Uterus (tissue), 3 donors: ENCODE measurements at regions not wholly inside any gene's neighbourhood (a gene's known extent, or its start where the extent isn't known, plus 50 kb on each side); places are given as distances from the start of the nearest gene placed in this dataset.

Experiments used
- DNase-seq, 2 donors: peaks; one replicate each; pipeline ENCODE4 v3.0.0-alpha.2; 2019 to 2020
- H3K27ac ChIP-seq, 2 donors: fragments of 200-600 bp; sonication (generic); 1 replicate in 1 of 2; 2 replicates in 1 of 2; pipeline ENCODE4 v1.5.1; 2016 to 2018
- H3K27me3 ChIP-seq, 2 donors: fragments of 200-600 bp; sonication (generic); one replicate each; pipeline ENCODE4 v1.5.1; 2018 to 2019; ENCODE audit warnings: control low read depth in 1 of 2
- H3K36me3 ChIP-seq, 2 donors: fragments of 200-600 bp; sonication (generic); one replicate each; pipeline ENCODE4 v1.5.1; 2019; ENCODE audit warnings: control low read depth in 1 of 2
- H3K4me1 ChIP-seq, 2 donors: fragments of 200-600 bp; sonication (generic); one replicate each; pipeline ENCODE4 v1.5.1; 2018 to 2019; ENCODE audit warnings: control low read depth in 1 of 2
- H3K4me3 ChIP-seq, 2 donors: fragments of 200-600 bp; sonication (generic); 1 replicate in 1 of 2; 2 replicates in 1 of 2; pipeline ENCODE4 v1.5.1; 2018 to 2019; ENCODE audit warnings: mild to moderate bottlenecking in 1 of 2
- H3K9me3 ChIP-seq, 2 donors: fragments of 200-600 bp; sonication (generic); one replicate each; pipeline ENCODE4 v1.5.1; 2019; ENCODE audit warnings: control low read depth in 1 of 2
- POLR2A ChIP-seq, 2 donors: fragments of 450-650 bp; IDR thresholded peaks; one replicate each; pipeline ENCODE4 v1.6.1; 2016; ENCODE audit warnings: antibody characterized with exemption in 2 of 2, mild to moderate bottlenecking in 1 of 2, moderate library complexity in 1 of 2
- intact Hi-C: fragments of 100-400 bp; cut with DNase I; formaldehyde crosslinking; loops from one replicate; pipeline ENCODE4 v1.15.1; 2023; ENCODE audit warnings: low total_unique reads
- TF ChIP-seq, protein P1 (sequence below), 4 experiments: fragments of 200-600 bp in 2 of 4; fragments of 450-650 bp in 2 of 4; sonication (generic) in 2 of 4; IDR thresholded peaks; one replicate each; pipeline ENCODE4 v1.5.1; 2016 to 2019; ENCODE audit warnings: antibody characterized with exemption in 4 of 4, mild to moderate bottlenecking in 2 of 4, moderate library complexity in 1 of 4
- donor health status: DM: yes; HTN: yes; CAD: no.

DNA sequence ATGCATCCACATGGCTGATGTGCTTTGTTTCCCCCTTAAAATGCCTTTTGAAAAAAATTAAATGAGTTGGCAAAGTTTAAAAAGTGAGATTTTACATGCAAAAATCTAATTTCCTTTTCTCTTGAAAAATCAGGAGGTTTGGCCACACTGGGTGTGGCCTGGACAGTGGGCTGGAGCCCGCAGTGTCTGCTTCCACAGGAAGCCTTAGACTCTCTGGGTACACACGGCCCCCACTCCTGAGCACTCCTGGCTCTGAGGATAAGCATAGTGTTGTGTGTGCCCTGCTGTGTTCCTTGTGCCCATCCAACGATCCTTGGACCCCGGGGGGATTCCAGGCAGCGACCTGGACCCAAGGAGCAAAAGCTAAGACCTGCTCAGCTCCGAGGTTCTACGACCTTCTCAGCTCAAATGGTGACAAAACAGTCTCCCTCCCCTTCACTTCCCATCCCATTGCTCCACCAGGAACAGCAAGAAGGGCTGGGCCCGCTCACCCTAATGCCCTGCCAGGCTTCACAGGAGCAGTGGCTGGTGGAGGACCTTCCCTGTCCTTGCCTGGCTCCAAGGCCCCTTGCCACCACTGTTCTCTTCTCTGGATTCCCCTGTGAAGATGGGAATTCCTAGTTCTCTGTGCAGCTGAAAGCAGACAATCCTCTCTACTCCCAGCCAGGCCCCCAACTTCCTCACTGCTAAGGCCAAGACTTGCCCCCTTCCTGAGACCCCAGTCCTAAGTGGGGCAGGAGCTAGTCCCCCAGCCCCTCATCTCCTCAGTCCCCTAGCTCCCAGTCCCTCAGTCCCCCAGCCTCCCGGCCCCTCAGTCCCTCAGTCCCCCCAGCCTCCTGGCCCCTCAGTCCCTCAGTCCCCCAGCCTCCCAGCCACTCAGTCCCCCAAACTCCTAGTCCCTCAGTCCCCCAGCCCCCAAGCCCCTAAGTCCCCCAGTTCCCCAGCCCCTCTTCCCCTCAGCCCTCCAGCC is 395.8 kb downstream of the PTPRU start:
- H3K27ac ChIP-seq: peak overlapping the region; percentile 23 to 46
- intact Hi-C loops: no loop called here
- no peak for DNase-seq
- H3K27me3 ChIP-seq: no peaks in the 10 kb centered on the region
- H3K4me1 ChIP-seq: peaks cover 0 to 4% of the 10 kb centered on the region in 2 donors
- TF ChIP-seq POLR2A (IDR thresholded peaks at IDR 0.05): no peak
- TF ChIP-seq, protein P1, sequence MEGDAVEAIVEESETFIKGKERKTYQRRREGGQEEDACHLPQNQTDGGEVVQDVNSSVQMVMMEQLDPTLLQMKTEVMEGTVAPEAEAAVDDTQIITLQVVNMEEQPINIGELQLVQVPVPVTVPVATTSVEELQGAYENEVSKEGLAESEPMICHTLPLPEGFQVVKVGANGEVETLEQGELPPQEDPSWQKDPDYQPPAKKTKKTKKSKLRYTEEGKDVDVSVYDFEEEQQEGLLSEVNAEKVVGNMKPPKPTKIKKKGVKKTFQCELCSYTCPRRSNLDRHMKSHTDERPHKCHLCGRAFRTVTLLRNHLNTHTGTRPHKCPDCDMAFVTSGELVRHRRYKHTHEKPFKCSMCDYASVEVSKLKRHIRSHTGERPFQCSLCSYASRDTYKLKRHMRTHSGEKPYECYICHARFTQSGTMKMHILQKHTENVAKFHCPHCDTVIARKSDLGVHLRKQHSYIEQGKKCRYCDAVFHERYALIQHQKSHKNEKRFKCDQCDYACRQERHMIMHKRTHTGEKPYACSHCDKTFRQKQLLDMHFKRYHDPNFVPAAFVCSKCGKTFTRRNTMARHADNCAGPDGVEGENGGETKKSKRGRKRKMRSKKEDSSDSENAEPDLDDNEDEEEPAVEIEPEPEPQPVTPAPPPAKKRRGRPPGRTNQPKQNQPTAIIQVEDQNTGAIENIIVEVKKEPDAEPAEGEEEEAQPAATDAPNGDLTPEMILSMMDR (IDR thresholded peaks at IDR 0.05): no peak
- no peak overlapping the region for H3K4me3 ChIP-seq
- H3K9me3 ChIP-seq: no peaks in the 10 kb centered on the region
- H3K36me3 ChIP-seq: no peaks in the 10 kb centered on the region

DNA sequence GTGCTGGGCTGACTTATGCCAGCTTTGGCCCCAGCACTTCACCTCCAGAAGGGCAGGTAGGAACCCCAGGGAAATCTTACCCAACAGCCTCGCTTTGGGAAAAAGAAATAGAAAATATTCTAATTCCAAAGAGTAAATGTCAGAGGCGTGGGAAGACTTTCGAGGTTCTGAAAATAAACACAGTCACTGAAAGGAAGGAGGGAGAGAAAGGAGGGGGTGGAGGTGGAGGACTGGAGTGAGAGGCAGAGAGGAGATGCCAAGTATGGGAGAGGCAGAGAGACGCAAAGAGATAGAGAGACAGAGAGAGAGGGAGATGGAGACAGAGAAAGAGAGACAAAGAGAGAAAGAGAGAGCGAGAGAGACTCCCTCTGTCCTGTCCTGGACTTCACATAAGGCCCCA is 395.0 kb downstream of the PTPRU start:
- TF ChIP-seq, protein P1 (IDR thresholded peaks at IDR 0.05): no peak
- TF ChIP-seq POLR2A (IDR thresholded peaks at IDR 0.05): no peak
- peak overlapping the region in 1 of 2 donors; percentile 46 for H3K27ac ChIP-seq
- H3K4me1 ChIP-seq: peaks cover 0 to 4% of the 10 kb centered on the region in 2 donors
- H3K27me3 ChIP-seq: no peaks in the 10 kb centered on the region
- intact Hi-C loops: no loop called here
- H3K36me3 ChIP-seq: no peaks in the 10 kb centered on the region
- DNase-seq: no peak
- no peaks in the 10 kb centered on the region for H3K9me3 ChIP-seq
- H3K4me3 ChIP-seq: no peak overlapping the region

DNA sequence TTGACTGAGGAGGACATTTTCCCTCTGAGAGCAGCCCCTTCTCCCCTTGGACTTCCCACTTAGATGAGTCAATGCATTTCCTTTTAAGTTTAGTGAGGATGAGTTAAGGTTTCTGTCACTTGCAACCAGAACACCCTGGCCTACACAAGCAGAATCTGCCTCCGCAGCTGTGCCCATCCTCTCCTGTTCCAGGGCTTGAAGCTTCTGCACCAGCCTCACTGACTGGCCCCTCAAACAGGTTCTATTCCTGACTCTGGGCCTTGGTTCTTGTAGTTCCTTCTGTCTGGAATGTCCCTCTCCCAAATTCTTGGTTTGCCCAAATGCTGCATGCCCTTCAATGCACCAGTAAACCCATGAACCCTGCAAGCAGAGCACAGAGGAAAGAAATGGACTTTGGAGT is 394.4 kb downstream of the PTPRU start:
- Histone ChIP-seq H3K27me3 (no peaks in the 10 kb centered on the region), H3K36me3 (no peaks in the 10 kb centered on the region), H3K27ac (peak overlapping the region in 1 of 2 donors; percentile 46), H3K4me1 (peaks cover 0 to 4% of the 10 kb centered on the region in 2 donors), H3K9me3 (no peaks in the 10 kb centered on the region), H3K4me3 (no peak overlapping the region)
- TF ChIP-seq POLR2A (IDR thresholded peaks at IDR 0.05): no peak
- TF ChIP-seq, protein P1 (IDR thresholded peaks at IDR 0.05): no peak
- DNase-seq: no peak
- intact Hi-C loops: no loop called here

DNA sequence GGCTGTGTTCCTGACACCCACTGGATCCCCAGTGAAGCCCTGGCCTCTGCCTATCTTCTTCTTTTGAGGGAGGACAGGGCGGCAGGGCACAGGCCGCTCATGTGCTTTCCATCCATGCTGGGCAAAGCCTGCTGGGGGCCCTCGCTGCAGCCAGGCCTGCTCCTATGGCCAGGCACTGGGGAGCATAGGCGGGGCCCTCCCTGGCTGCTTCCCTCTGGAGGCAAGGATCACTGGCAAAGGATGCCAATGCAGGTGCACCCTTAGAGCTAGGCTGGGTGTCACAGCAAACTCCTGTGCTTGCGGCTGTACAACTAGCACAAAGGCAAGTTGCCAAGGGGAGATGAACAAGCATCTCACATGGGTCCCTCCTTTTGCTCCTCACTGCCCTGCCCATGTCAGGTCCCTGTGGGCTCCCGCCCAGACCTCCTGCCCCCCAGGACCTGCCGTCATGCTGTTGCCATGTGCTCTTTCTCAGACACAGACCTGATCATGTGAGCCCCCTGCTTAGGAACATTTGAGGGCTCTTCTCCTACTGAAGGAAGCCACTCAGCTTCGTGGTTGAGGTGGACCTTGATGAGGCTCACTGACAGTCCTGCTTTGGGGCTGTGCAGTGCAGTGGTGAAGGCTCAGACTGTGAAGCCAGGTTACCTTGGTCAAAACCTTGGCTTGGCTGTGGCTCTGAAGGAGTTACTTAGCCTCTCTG is 393.6 kb downstream of the PTPRU start:
- Histone ChIP-seq H3K9me3 (no peaks in the 10 kb centered on the region), H3K4me1 (peaks cover 0 to 4% of the 10 kb centered on the region in 2 donors), H3K4me3 (no peak overlapping the region), H3K27me3 (no peaks in the 10 kb centered on the region), H3K27ac (no peak overlapping the region), H3K36me3 (no peaks in the 10 kb centered on the region)
- no peak for DNase-seq
- intact Hi-C loops: no loop called here
- TF ChIP-seq, protein P1 (IDR thresholded peaks at IDR 0.05): no peak
- TF ChIP-seq POLR2A (IDR thresholded peaks at IDR 0.05): no peak

DNA sequence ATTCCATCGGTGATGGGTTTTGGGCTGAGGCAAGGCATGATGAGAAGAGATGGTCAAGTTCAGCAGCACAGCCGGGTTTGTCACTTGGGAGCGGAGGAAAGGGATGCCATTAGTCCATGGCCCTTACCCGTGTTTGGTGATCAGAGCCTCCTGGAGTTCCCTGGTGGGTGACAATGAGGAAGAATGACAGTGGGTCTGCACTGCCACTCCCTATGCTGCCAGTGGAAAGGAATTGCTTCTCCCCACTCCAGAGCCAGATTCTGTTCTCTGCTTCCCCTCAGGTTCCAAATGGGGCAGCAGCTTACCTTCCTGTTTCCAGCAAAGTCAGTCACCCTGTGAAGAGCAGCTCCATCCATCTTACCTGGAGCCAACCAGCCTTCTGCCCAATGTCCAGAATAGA is 393.1 kb downstream of the PTPRU start:
- no peaks in the 10 kb centered on the region for H3K36me3 ChIP-seq
- H3K4me1 ChIP-seq: peaks cover 0 to 4% of the 10 kb centered on the region in 2 donors
- no peak overlapping the region for H3K27ac ChIP-seq
- intact Hi-C loops: no loop called here
- no peak overlapping the region for H3K4me3 ChIP-seq
- no peak for TF ChIP-seq POLR2A (IDR thresholded peaks at IDR 0.05)
- TF ChIP-seq, protein P1 (IDR thresholded peaks at IDR 0.05): no peak
- no peaks in the 10 kb centered on the region for H3K27me3 ChIP-seq
- no peak for DNase-seq
- no peaks in the 10 kb centered on the region for H3K9me3 ChIP-seq
